ENCODE measurements at regions not wholly inside any gene's neighbourhood (a gene's known extent, or its start where the extent isn't known, plus 50 kb on each side); places are given as distances from the start of the nearest gene placed in this dataset.

DNA sequence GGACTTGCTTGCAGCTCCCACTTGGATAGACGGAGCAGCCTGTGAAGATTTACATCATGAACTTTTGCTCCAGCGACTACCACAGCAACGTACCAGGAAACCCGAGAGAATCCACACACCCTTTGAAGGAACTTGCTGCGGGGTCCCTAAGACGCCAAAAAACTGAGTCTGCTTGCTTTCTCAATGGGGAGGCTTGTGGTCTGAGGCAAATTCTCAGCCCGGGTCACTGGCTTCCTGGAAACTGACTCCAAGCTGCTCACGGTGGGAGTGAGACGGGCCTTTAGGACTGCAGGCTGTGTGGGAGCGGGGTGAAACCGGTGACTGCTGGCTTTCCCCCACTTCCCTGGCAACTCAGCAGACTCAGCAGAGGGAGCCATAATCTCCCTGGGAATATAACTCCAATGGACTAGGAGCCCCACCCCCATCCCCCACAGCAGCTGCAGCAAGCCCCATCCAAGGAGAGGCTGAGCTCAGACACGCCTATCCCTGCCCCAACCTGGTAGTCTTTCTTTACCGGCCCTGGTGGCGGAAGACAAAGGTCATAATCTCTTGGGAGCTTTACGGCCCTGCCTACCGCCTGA lies 466.0 kb downstream of the CAAP1 start:
- no peaks in the 10 kb centered on the region for H3K9me3 ChIP-seq
- Mint-ChIP-seq H3K27me3 (no peaks in the 10 kb centered on the region), H3K27ac (no peak overlapping the region), H3K4me3 (no peak overlapping the region), H3K9me3 (peaks cover 13% of the 10 kb centered on the region in 3 donors), H3K36me3 (no peaks in the 10 kb centered on the region), H3K4me1 (no peaks in the 10 kb centered on the region)
- no peak overlapping the region for H3K27ac ChIP-seq (ENCODE audit: low read length)
- CTCF ChIA-PET: no interaction called here
- H3K36me3 ChIP-seq (ENCODE audit: control insufficient read depth in 2 of 2, extremely low read depth in 1 of 2, insufficient read depth in 1 of 2, low read length in 1 of 2): no peaks in the 10 kb centered on the region
- H3K27me3 ChIP-seq (replicated peaks in 1 of 2; ENCODE audit: control insufficient read depth in 2 of 2, extremely low read depth in 1 of 2, insufficient read depth in 2 of 2, low read length in 1 of 2): no peaks in the 10 kb centered on the region
- no peaks in the 10 kb centered on the region for H3K4me1 ChIP-seq (ENCODE audit: control insufficient read depth in 1 of 2, extremely low read depth in 1 of 2, insufficient read depth in 2 of 2, low read length in 2 of 2)
- POLR2A ChIA-PET: no interaction called here
- no peak overlapping the region for H3K4me3 ChIP-seq (ENCODE audit: control insufficient read depth in 1 of 2, extremely low read depth in 1 of 2, low read length in 1 of 2)
- 86% methylated on average over 13 of the region's 16 CpGs for WGBS (ENCODE audit: insufficient coverage)
- no peak for ATAC-seq (replicated peaks in 1 of 4)
- DNase-seq: no peak

DNA sequence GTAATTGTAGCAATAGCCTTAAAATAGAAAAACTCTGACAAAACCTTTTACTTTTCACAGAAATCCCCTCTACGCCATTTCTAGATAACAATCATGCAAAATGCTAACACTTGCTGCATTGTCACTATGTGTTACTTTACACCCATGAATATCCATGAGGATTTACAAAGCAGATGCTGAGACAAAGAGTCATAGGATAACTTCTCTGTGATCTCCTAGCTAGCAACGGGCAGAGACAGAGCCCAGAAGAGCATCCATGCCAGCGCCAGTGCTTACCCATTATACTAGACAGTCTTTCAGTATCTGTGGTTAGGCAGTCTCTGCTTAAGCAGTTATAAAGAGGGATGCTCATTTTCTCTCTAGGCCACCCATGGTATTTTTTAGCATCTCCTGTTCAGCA lies 474.1 kb downstream of the CAAP1 start:
- Mint-ChIP-seq H3K4me1 (no peaks in the 10 kb centered on the region), H3K27me3 (no peaks in the 10 kb centered on the region), H3K36me3 (no peaks in the 10 kb centered on the region), H3K27ac (no peak overlapping the region), H3K9me3 (peaks cover 3 to 9% (median 4%) of the 10 kb centered on the region in 3 donors), H3K4me3 (no peak overlapping the region)
- 100% methylated on average over 1 of the region's 3 CpGs for WGBS (ENCODE audit: insufficient coverage)
- ATAC-seq (replicated peaks in 1 of 4): no peak
- H3K4me3 ChIP-seq (ENCODE audit: control insufficient read depth in 1 of 2, extremely low read depth in 1 of 2, low read length in 1 of 2): no peak overlapping the region
- no peaks in the 10 kb centered on the region for H3K36me3 ChIP-seq (ENCODE audit: control insufficient read depth in 2 of 2, extremely low read depth in 1 of 2, insufficient read depth in 1 of 2, low read length in 1 of 2)
- no peaks in the 10 kb centered on the region for H3K27me3 ChIP-seq (replicated peaks in 1 of 2; ENCODE audit: control insufficient read depth in 2 of 2, extremely low read depth in 1 of 2, insufficient read depth in 2 of 2, low read length in 1 of 2)
- H3K9me3 ChIP-seq: no peaks in the 10 kb centered on the region
- ChIA-PET CTCF (no interaction called here), POLR2A (no interaction called here)
- no peaks in the 10 kb centered on the region for H3K4me1 ChIP-seq (ENCODE audit: control insufficient read depth in 1 of 2, extremely low read depth in 1 of 2, insufficient read depth in 2 of 2, low read length in 2 of 2)
- no peak for DNase-seq
- no peak overlapping the region for H3K27ac ChIP-seq (ENCODE audit: low read length)

DNA sequence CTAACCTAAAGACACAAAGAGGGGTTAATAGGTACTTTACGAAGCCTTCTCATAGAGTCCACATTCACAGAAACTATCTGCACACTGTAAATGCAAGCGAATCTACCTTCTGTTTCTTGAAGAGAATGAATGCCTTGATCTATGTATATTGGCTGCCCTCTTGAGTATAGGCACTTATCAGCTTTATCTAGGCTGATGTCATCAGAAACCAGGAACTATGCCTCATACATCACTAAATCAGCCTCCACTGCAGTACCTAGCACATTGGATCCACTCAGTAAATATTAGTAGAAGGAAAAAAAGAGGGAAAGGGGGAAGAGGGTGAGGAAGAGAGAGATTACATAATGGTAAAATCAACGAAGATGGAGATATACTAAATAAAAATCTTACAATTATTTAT lies 477.1 kb downstream of the CAAP1 start:
- CTCF ChIA-PET: no interaction called here
- WGBS (ENCODE audit: insufficient coverage): no CpG with 5 or more reads among the region's 3 CpGs
- Histone ChIP-seq H3K4me1 (ENCODE audit: control insufficient read depth in 1 of 2, extremely low read depth in 1 of 2, insufficient read depth in 2 of 2, low read length in 2 of 2) (no peaks in the 10 kb centered on the region), H3K27ac (ENCODE audit: low read length) (no peak overlapping the region), H3K4me3 (ENCODE audit: control insufficient read depth in 1 of 2, extremely low read depth in 1 of 2, low read length in 1 of 2) (no peak overlapping the region), H3K9me3 (no peaks in the 10 kb centered on the region), H3K27me3 (replicated peaks in 1 of 2; ENCODE audit: control insufficient read depth in 2 of 2, extremely low read depth in 1 of 2, insufficient read depth in 2 of 2, low read length in 1 of 2) (no peaks in the 10 kb centered on the region), H3K36me3 (ENCODE audit: control insufficient read depth in 2 of 2, extremely low read depth in 1 of 2, insufficient read depth in 1 of 2, low read length in 1 of 2) (no peaks in the 10 kb centered on the region)
- no peaks in the 10 kb centered on the region for H3K36me3 Mint-ChIP-seq
- H3K27ac Mint-ChIP-seq: no peak overlapping the region
- no peaks in the 10 kb centered on the region for H3K27me3 Mint-ChIP-seq
- H3K4me1 Mint-ChIP-seq: no peaks in the 10 kb centered on the region
- no peak overlapping the region for H3K4me3 Mint-ChIP-seq
- H3K9me3 Mint-ChIP-seq: peaks cover 4 to 14% (median 12%) of the 10 kb centered on the region in 3 donors
- DNase-seq (no peak), ATAC-seq (replicated peaks in 1 of 4) (no peak)
- POLR2A ChIA-PET: no interaction called here

GRCh38 chr9:26413611-26414010 lies 479.0 kb downstream of the CAAP1 start:
- no peak overlapping the region for H3K27ac ChIP-seq (ENCODE audit: low read length)
- H3K36me3 ChIP-seq (ENCODE audit: control insufficient read depth in 2 of 2, extremely low read depth in 1 of 2, insufficient read depth in 1 of 2, low read length in 1 of 2): no peaks in the 10 kb centered on the region
- H3K27me3 Mint-ChIP-seq: no peaks in the 10 kb centered on the region
- no peak overlapping the region for H3K27ac Mint-ChIP-seq
- no peak overlapping the region for H3K4me3 ChIP-seq (ENCODE audit: control insufficient read depth in 1 of 2, extremely low read depth in 1 of 2, low read length in 1 of 2)
- no peak for DNase-seq
- CTCF ChIA-PET: no interaction called here
- WGBS (ENCODE audit: insufficient coverage): 90% methylated on average over 3 of the region's 4 CpGs
- peaks cover 8 to 16% (median 13%) of the 10 kb centered on the region in 3 donors for H3K9me3 Mint-ChIP-seq
- no peak overlapping the region for H3K4me3 Mint-ChIP-seq
- H3K36me3 Mint-ChIP-seq: no peaks in the 10 kb centered on the region
- H3K27me3 ChIP-seq (replicated peaks in 1 of 2; ENCODE audit: control insufficient read depth in 2 of 2, extremely low read depth in 1 of 2, insufficient read depth in 2 of 2, low read length in 1 of 2): no peaks in the 10 kb centered on the region
- no peaks in the 10 kb centered on the region for H3K9me3 ChIP-seq
- POLR2A ChIA-PET: no interaction called here
- ATAC-seq (replicated peaks in 1 of 4): no peak
- H3K4me1 ChIP-seq (ENCODE audit: control insufficient read depth in 1 of 2, extremely low read depth in 1 of 2, insufficient read depth in 2 of 2, low read length in 2 of 2): no peaks in the 10 kb centered on the region
- H3K4me1 Mint-ChIP-seq: no peaks in the 10 kb centered on the region

DNA sequence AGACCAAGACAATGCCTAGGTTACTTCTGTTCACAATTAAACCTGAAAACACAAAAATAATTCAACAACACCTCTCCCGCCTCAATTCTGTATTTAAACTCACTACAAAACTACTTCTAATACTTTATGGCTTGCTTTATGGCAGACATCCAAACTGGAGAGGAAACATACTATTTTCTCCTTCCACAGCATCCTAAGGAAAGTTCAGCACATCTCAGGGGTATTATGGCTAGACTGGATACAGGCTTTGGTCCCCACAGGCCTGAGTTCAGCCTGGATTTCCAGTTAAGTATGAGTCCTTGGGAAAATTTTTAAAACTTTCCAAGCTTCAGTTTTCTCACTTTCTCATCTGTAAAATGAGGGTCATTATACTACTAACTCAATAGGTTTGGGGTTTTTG lies 480.2 kb downstream of the CAAP1 start:
- Histone ChIP-seq H3K27ac (ENCODE audit: low read length) (no peak overlapping the region), H3K36me3 (ENCODE audit: control insufficient read depth in 2 of 2, extremely low read depth in 1 of 2, insufficient read depth in 1 of 2, low read length in 1 of 2) (no peaks in the 10 kb centered on the region), H3K9me3 (no peaks in the 10 kb centered on the region), H3K4me3 (ENCODE audit: control insufficient read depth in 1 of 2, extremely low read depth in 1 of 2, low read length in 1 of 2) (no peak overlapping the region), H3K27me3 (replicated peaks in 1 of 2; ENCODE audit: control insufficient read depth in 2 of 2, extremely low read depth in 1 of 2, insufficient read depth in 2 of 2, low read length in 1 of 2) (no peaks in the 10 kb centered on the region), H3K4me1 (ENCODE audit: control insufficient read depth in 1 of 2, extremely low read depth in 1 of 2, insufficient read depth in 2 of 2, low read length in 2 of 2) (no peaks in the 10 kb centered on the region)
- Mint-ChIP-seq H3K36me3 (no peaks in the 10 kb centered on the region), H3K4me3 (no peak overlapping the region), H3K27me3 (no peaks in the 10 kb centered on the region), H3K9me3 (peaks cover 12 to 20% (median 17%) of the 10 kb centered on the region in 3 donors), H3K27ac (no peak overlapping the region), H3K4me1 (no peaks in the 10 kb centered on the region)
- ChIA-PET POLR2A (no interaction called here), CTCF (no interaction called here)
- 67% methylated on average over 1 of the region's 1 CpG for WGBS (ENCODE audit: insufficient coverage)
- ATAC-seq (replicated peaks in 1 of 4) (no peak), DNase-seq (no peak)

DNA sequence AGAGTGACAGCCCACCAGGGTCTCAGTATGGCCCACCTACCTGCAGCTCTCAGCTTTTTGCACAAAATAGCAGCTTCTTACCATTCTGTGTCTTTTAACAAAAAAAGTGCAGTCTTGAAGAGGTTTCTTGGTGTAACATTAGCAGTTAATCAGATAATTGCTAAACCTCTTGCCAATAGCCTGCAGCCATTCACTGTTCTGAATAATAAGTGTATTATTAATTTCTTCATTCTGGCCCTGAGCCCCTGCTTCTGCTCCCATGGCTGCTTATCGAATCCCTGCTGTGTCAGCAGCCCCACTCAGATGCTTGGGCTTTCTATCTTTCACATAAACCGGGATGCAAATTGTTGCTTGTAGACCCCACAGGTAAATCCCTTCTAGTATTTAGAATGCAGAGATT lies 485.9 kb downstream of the CAAP1 start:
- Mint-ChIP-seq H3K4me3 (no peak overlapping the region), H3K36me3 (no peaks in the 10 kb centered on the region), H3K4me1 (no peaks in the 10 kb centered on the region), H3K9me3 (peaks cover 7 to 22% (median 14%) of the 10 kb centered on the region in 3 donors), H3K27ac (no peak overlapping the region), H3K27me3 (no peaks in the 10 kb centered on the region)
- Histone ChIP-seq H3K4me3 (ENCODE audit: control insufficient read depth in 1 of 2, extremely low read depth in 1 of 2, low read length in 1 of 2) (no peak overlapping the region), H3K27ac (ENCODE audit: low read length) (no peak overlapping the region), H3K4me1 (ENCODE audit: control insufficient read depth in 1 of 2, extremely low read depth in 1 of 2, insufficient read depth in 2 of 2, low read length in 2 of 2) (no peaks in the 10 kb centered on the region), H3K9me3 (no peaks in the 10 kb centered on the region), H3K27me3 (replicated peaks in 1 of 2; ENCODE audit: control insufficient read depth in 2 of 2, extremely low read depth in 1 of 2, insufficient read depth in 2 of 2, low read length in 1 of 2) (no peaks in the 10 kb centered on the region), H3K36me3 (ENCODE audit: control insufficient read depth in 2 of 2, extremely low read depth in 1 of 2, insufficient read depth in 1 of 2, low read length in 1 of 2) (no peaks in the 10 kb centered on the region)
- ChIA-PET CTCF (no interaction called here), POLR2A (no interaction called here)
- DNase-seq (no peak), ATAC-seq (replicated peaks in 1 of 4) (no peak)
- no CpG with 5 or more reads among the region's 2 CpGs for WGBS (ENCODE audit: insufficient coverage)

- WGBS (ENCODE audit: insufficient coverage): no CpG with 5 or more reads among the region's 4 CpGs
- H3K4me1 Mint-ChIP-seq: no peaks in the 10 kb centered on the region
- Histone ChIP-seq H3K4me1 (ENCODE audit: control insufficient read depth in 1 of 2, extremely low read depth in 1 of 2, insufficient read depth in 2 of 2, low read length in 2 of 2) (no peaks in the 10 kb centered on the region), H3K36me3 (ENCODE audit: control insufficient read depth in 2 of 2, extremely low read depth in 1 of 2, insufficient read depth in 1 of 2, low read length in 1 of 2) (no peaks in the 10 kb centered on the region), H3K4me3 (ENCODE audit: control insufficient read depth in 1 of 2, extremely low read depth in 1 of 2, low read length in 1 of 2) (no peak overlapping the region), H3K9me3 (no peaks in the 10 kb centered on the region), H3K27ac (ENCODE audit: low read length) (no peak overlapping the region), H3K27me3 (replicated peaks in 1 of 2; ENCODE audit: control insufficient read depth in 2 of 2, extremely low read depth in 1 of 2, insufficient read depth in 2 of 2, low read length in 1 of 2) (no peaks in the 10 kb centered on the region)
- peaks cover 5 to 13% (median 9%) of the 10 kb centered on the region in 3 donors for H3K9me3 Mint-ChIP-seq
- H3K27me3 Mint-ChIP-seq: no peaks in the 10 kb centered on the region
- ChIA-PET POLR2A (interaction anchor here in 1 of 2 donors (0.7 kb wide), 1 partner anchor 1498 kb away, joined by 3 read pairs; no protein-coding TSS in a partner anchor), CTCF (no interaction called here)
- no peak overlapping the region for H3K4me3 Mint-ChIP-seq
- DNase-seq (no peak), ATAC-seq (replicated peaks in 1 of 4) (no peak)
- no peaks in the 10 kb centered on the region for H3K36me3 Mint-ChIP-seq
- H3K27ac Mint-ChIP-seq: no peak overlapping the region
Measured at GRCh38 chr9:26399556-26399955, 493.0 kb downstream of the CAAP1 start.
